SK-N-SH (cell line): ENCODE measurements at regions not wholly inside any gene's neighbourhood (a gene's known extent, or its start where the extent isn't known, plus 50 kb on each side); places are given as distances from the start of the nearest gene placed in this dataset.

Experiments
- CTCF ChIA-PET: fragments of 300-600, 350-600 bp; formaldehyde crosslinking; extraction: SDS; loops from one replicate; lab custom pipeline; 2021; lab: Yijun Ruan, JAX
- POLR2A ChIA-PET: fragments of 350-600 bp; sonication (Branson Sonifier 250); formaldehyde crosslinking; extraction: SDS; loops from one replicate; lab custom pipeline; 2020; ENCODE audit warnings: antibody characterized with exemption, inconsistent platforms; lab: Yijun Ruan, JAX
- DNase-seq: peaks from one replicate; pipeline ENCODE4 v3.0.0; 2012
- H2AFZ ChIP-seq: fragments of 200-600 bp; sonication (generic); 2 replicates; pipeline ENCODE4 v1.8.1; 2016; ENCODE audit warnings: antibody characterized with exemption, mild to moderate bottlenecking, low read depth
- H3F3A ChIP-seq: fragments of 200-600 bp; sonication (generic); replicated peaks from 2 replicates; pipeline ENCODE3; 2016; ENCODE audit warnings: antibody characterized with exemption, mild to moderate bottlenecking; ENCODE audit not compliant: insufficient read depth
- H3K27ac ChIP-seq, 2 experiments: fragments of 200-500 bp in 1 of 2; fragments of 200-600 bp in 1 of 2; sonication (Bioruptor generic) in 1 of 2; sonication (generic), shearing (Covaris generic) in 1 of 2; 2 replicates each; pipeline versions ENCODE4 v1.5.1 to v1.6.1; 2014 to 2016; ENCODE audit warnings: low read depth in 2 of 2, inconsistent platforms in 1 of 2, low read length in 1 of 2, mild to moderate bottlenecking in 1 of 2, mixed read lengths in 1 of 2
- H3K27me3 ChIP-seq: fragments of 200-600 bp; sonication (generic), shearing (Covaris generic); 2 replicates; pipeline ENCODE4 v1.6.1; 2016; ENCODE audit warnings: mixed run types; ENCODE audit not compliant: insufficient read depth
- H3K36me3 ChIP-seq, 2 experiments: fragments of 200-500 bp in 1 of 2; fragments of 200-600 bp in 1 of 2; sonication (Bioruptor generic) in 1 of 2; sonication (generic) in 1 of 2; replicated peaks in 1 of 2; 2 replicates each; pipeline versions ENCODE3 to v1.5.1; 2014 to 2016; ENCODE audit warnings: low read length in 1 of 2, mild to moderate bottlenecking in 1 of 2; ENCODE audit not compliant: insufficient read depth in 2 of 2, control insufficient read depth in 1 of 2
- H3K4me1 ChIP-seq, 2 experiments: fragments of 200-500 bp in 1 of 2; fragments of 200-600 bp in 1 of 2; sonication (Bioruptor generic) in 1 of 2; sonication (generic), shearing (Covaris generic) in 1 of 2; 2 replicates each; pipeline versions ENCODE4 v1.5.1 to v1.6.1; 2014 to 2016; ENCODE audit warnings: low read depth in 1 of 2, low read length in 1 of 2, mixed run types in 1 of 2; ENCODE audit not compliant: insufficient read depth in 2 of 2, control insufficient read depth in 1 of 2
- H3K4me2 ChIP-seq: fragments of 200-600 bp; sonication (generic), shearing (Covaris generic); 2 replicates; pipeline ENCODE4 v1.6.1; 2017; ENCODE audit warnings: mixed run types
- H3K4me3 ChIP-seq, 2 experiments: fragments of 200-500 bp in 1 of 2; fragments of 200-600 bp in 1 of 2; sonication (Bioruptor generic) in 1 of 2; sonication (generic), shearing (Covaris generic) in 1 of 2; 2 replicates each; pipeline versions ENCODE4 v1.5.1 to v1.8.1; 2014 to 2016; ENCODE audit warnings: low read depth in 2 of 2, inconsistent platforms in 1 of 2, low read length in 1 of 2, mild to moderate bottlenecking in 1 of 2, mixed read lengths in 1 of 2, moderate library complexity in 1 of 2
- H3K79me2 ChIP-seq: fragments of 200-600 bp; sonication (generic); 2 replicates; pipeline ENCODE4 v1.8.1; 2017; ENCODE audit warnings: mild to moderate bottlenecking; ENCODE audit not compliant: insufficient read depth
- H3K9ac ChIP-seq: fragments of 200-600 bp; sonication (generic); 2 replicates; pipeline ENCODE4 v1.6.1; 2017; ENCODE audit warnings: mixed run types
- H3K9me2 ChIP-seq: fragments of 200-600 bp; sonication (generic); 2 replicates; pipeline ENCODE4 v1.6.1; 2017; ENCODE audit warnings: mixed run types
- H3K9me3 ChIP-seq: fragments of 200-600 bp; sonication (generic); 2 replicates; pipeline ENCODE4 v1.6.1; 2017; ENCODE audit warnings: mixed run types, mild to moderate bottlenecking, moderate library complexity
- H4K20me1 ChIP-seq: fragments of 200-600 bp; sonication (generic); 2 replicates; pipeline ENCODE4 v1.6.1; 2017; ENCODE audit warnings: mild to moderate bottlenecking, mixed run types; ENCODE audit not compliant: insufficient read depth
- CTCF ChIP-seq: fragments of 200-600 bp; sonication (generic); IDR thresholded peaks from 2 replicates; pipeline ENCODE4 v1.6.1; 2017; ENCODE audit warnings: antibody characterized with exemption, mild to moderate bottlenecking, moderate library complexity
- ELF1 ChIP-seq: IDR thresholded peaks from 2 replicates; pipeline ENCODE4 v1.4.0; 2012
- EP300 ChIP-seq, 2 experiments: IDR thresholded peaks; 2 replicates each; pipeline versions ENCODE4 v1.4.0 to v1.6.1; 2012; ENCODE audit warnings: borderline replicate concordance in 1 of 2, low read depth in 1 of 2, low read length in 1 of 2
- EZH2phosphoT487 ChIP-seq: fragments of 200-600 bp; sonication (generic); IDR thresholded peaks from 2 replicates; pipeline ENCODE4 v1.6.1; 2017; ENCODE audit warnings: low read depth, mixed run types, mild to moderate bottlenecking, antibody characterized with exemption, moderate library complexity, borderline replicate concordance
- FOXM1 ChIP-seq: IDR thresholded peaks from 2 replicates; pipeline ENCODE4 v1.4.0; 2012; ENCODE audit warnings: low read depth, mild to moderate bottlenecking
- GATA2 ChIP-seq: sonication (generic); formaldehyde crosslinking; IDR thresholded peaks from 2 replicates; pipeline ENCODE4 v1.5.0; 2020; ENCODE audit warnings: mild to moderate bottlenecking, missing genetic modification reagents
- JUND ChIP-seq: IDR thresholded peaks from 2 replicates; pipeline ENCODE4 v1.4.0; 2012
- MAX ChIP-seq: IDR thresholded peaks from 2 replicates; pipeline ENCODE4 v1.4.0; 2012; ENCODE audit warnings: low read depth
- MEF2A ChIP-seq: IDR thresholded peaks from 2 replicates; pipeline ENCODE4 v1.4.0; 2012; ENCODE audit warnings: low read depth, borderline replicate concordance
- MXI1 ChIP-seq: IDR thresholded peaks from 2 replicates; pipeline ENCODE4 v1.6.1; 2012; ENCODE audit warnings: mild to moderate bottlenecking, low read depth, low read length, improper control_type of control experiment
- PBX3 ChIP-seq: IDR thresholded peaks from 2 replicates; pipeline ENCODE4; 2012
- POLR2AphosphoS5 ChIP-seq: IDR thresholded peaks from 2 replicates; pipeline ENCODE4 v1.6.1; 2012; ENCODE audit warnings: low read depth, low read length
- RCOR1 ChIP-seq: fragments of 150-350 bp; IDR thresholded peaks from 2 replicates; pipeline ENCODE4 v1.6.1; 2017; ENCODE audit warnings: antibody characterized with exemption, low read length
- REST ChIP-seq: IDR thresholded peaks from 2 replicates; pipeline ENCODE4 v1.6.1; 2012; ENCODE audit warnings: mild to moderate bottlenecking, low read depth, low read length, moderate library complexity
- RFX5 ChIP-seq: IDR thresholded peaks from 2 replicates; pipeline ENCODE4 v1.6.1; 2012; ENCODE audit warnings: mild to moderate bottlenecking, improper control_type of control experiment, low read length
- SIN3A ChIP-seq: IDR thresholded peaks from 2 replicates; pipeline ENCODE4 v1.6.1; 2012; ENCODE audit warnings: low read depth, mild to moderate bottlenecking, low read length, moderate library complexity, borderline replicate concordance
- SMC3 ChIP-seq: IDR thresholded peaks from 2 replicates; pipeline ENCODE4 v1.6.1; 2012; ENCODE audit warnings: low read depth, low read length, improper control_type of control experiment
- USF1 ChIP-seq: IDR thresholded peaks from 2 replicates; pipeline ENCODE4 v1.4.0; 2012; ENCODE audit warnings: low read depth, borderline replicate concordance
- USF2 ChIP-seq: fragments of 150-350 bp; IDR thresholded peaks from 2 replicates; pipeline ENCODE4 v1.6.1; 2017; ENCODE audit warnings: antibody characterized with exemption, low read length, low read depth, borderline replicate concordance
- ZBTB33 ChIP-seq: IDR thresholded peaks from 2 replicates; pipeline ENCODE4 v1.4.0; 2012; ENCODE audit warnings: low read depth, borderline replicate concordance
- WGBS: methylation state at CpG from one replicate; pipeline ENCODE4 v1.1.6; 2017; ENCODE audit warnings: low lambda C conversion rate; 5-methylcytosine and 5-hydroxymethylcytosine counted together

GRCh38 chr13:73169971-73170370 is 111.2 kb downstream of the KLF5 start:
- no peak overlapping the region for H3K4me3 ChIP-seq
- no peaks in the 10 kb centered on the region for H4K20me1 ChIP-seq
- H3F3A ChIP-seq, result peaks cover 12% of the 10 kb centered on the region
- CTCF ChIA-PET, result no interaction called here
- H3K4me2 ChIP-seq, result no peak overlapping the region
- no peaks in the 10 kb centered on the region for H3K27me3 ChIP-seq
- no peaks in the 10 kb centered on the region for H3K9me3 ChIP-seq
- no peak overlapping the region for H3K27ac ChIP-seq
- no peaks in the 10 kb centered on the region for H3K9me2 ChIP-seq
- no peak for TF ChIP-seq MAX
- TF ChIP-seq CTCF, result no peak
- no peak for TF ChIP-seq FOXM1
- TF ChIP-seq USF2, result no peak
- no peak for TF ChIP-seq SMC3
- TF ChIP-seq REST, result no peak
- no peak for TF ChIP-seq POLR2AphosphoS5
- TF ChIP-seq MXI1, result no peak
- no peak for TF ChIP-seq RCOR1
- TF ChIP-seq ELF1, result no peak
- TF ChIP-seq EZH2phosphoT487, result no peak
- TF ChIP-seq GATA2, result no peak
- no peak for TF ChIP-seq EP300 (IDR thresholded peaks at IDR 0.05; ENCODE audit: borderline replicate concordance in 1 of 2, low read depth in 1 of 2, low read length in 1 of 2)
- TF ChIP-seq PBX3, result no peak
- no peak for TF ChIP-seq SIN3A
- no peak for TF ChIP-seq MEF2A
- TF ChIP-seq JUND, result no peak
- TF ChIP-seq USF1, result no peak
- no peak for TF ChIP-seq RFX5
- no peak for TF ChIP-seq ZBTB33
- TF ChIP-seq, all 33 proteins: peak for 0
- Histone ChIP-seq H3K9ac (no peak overlapping the region), H3K4me1 (no peaks in the 10 kb centered on the region; a peak in 2 of 4 replicates), H2AFZ (no peak overlapping the region), H3K79me2 (no peaks in the 10 kb centered on the region), H3K36me3 (no peaks in the 10 kb centered on the region)
- 72% methylated on average over 2 of the region's 2 CpGs for WGBS
- POLR2A ChIA-PET, result no interaction called here
- no peak for DNase-seq
